GM19351 (cell line): ENCODE measurements at regions not wholly inside any gene's neighbourhood (a gene's known extent, or its start where the extent isn't known, plus 50 kb on each side); places are given as distances from the start of the nearest gene placed in this dataset.

Experiments
- ATAC-seq: cut with Tn5 transposase; IDR thresholded peaks from one replicate; pipeline ENCODE4 v1.9.1; 2021; ENCODE audit warnings: mild to moderate bottlenecking, moderate library complexity; ENCODE audit not compliant: unreplicated experiment

- no peak for ATAC-seq
Measured at GRCh38 chr18:34159691-34160185, 65.0 kb downstream of the NOL4 start.

- no peak for ATAC-seq
Measured at GRCh38 chr18:34158881-34159690, 65.6 kb downstream of the NOL4 start.

GRCh38 chr18:34153711-34154110, 71.0 kb downstream of the NOL4 start:
- peak; percentile 74 for ATAC-seq

- ATAC-seq: no peak
Measured at GRCh38 chr18:34131006-34131405, 93.7 kb downstream of the NOL4 start.

DNA sequence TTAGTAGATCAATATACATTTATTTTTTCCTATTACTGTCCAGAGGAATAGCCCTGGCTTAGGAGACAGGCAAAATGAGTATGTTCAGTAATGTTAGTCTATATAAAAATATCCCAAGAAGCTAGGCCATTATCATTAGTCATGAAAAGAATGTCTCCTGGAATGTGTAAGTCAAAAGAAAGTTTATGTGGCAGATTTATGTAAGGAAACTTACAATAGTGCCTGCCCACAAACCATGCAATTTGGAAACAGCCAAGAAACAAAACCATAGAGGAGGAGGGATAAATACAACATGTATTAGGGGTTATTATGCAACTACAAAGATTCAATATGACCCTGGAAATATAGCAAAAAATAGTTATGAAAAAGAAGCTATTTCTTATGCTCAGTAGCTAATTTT, 96.3 kb downstream of the NOL4 start:
- no peak for ATAC-seq

DNA sequence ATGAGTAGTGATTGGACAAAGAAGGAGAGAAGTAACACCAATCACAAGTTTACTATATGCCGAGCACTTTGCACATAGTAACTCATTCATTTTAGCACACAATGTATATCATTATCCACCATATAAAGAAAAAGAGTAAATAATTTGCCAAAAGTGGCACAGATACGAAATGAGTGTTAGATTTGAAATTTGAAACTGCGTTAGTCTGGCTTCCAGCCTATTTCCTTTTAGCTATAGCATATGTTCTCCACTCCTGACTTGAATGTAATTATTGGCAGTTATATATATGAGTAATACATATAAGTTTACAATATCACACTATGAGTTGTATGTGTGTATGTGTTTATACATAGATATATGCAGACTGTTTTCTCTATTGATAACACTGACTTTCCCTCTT, 98.6 kb downstream of the NOL4 start:
- ATAC-seq: no peak

GRCh38 chr18:34122724-34123334, 101.9 kb downstream of the NOL4 start:
- ATAC-seq: peak; percentile 96

- ATAC-seq: no peak
Measured at GRCh38 chr18:34121200-34121721, 103.5 kb downstream of the NOL4 start.

GRCh38 chr18:34120294-34120693, 104.4 kb downstream of the NOL4 start:
- no peak for ATAC-seq

DNA sequence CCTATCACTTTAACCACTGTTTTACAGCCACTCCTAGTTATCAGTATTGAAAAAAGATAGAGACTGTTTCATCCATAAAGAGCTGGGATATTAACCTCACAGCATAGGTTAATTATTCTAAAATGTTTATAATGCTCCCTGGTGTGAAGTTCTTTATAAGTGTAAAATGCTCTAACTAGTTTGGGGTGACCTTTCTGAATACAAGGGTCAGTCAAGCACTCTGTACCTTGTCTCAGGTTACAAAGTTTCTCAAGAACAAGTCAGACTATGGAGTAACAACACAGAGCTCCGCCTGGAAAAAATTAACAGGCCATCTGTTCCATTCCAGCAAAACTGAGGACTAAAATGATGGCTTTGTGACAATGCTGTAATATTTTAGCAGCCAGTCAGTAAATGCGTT, 107.4 kb downstream of the NOL4 start:
- ATAC-seq: no peak

DNA sequence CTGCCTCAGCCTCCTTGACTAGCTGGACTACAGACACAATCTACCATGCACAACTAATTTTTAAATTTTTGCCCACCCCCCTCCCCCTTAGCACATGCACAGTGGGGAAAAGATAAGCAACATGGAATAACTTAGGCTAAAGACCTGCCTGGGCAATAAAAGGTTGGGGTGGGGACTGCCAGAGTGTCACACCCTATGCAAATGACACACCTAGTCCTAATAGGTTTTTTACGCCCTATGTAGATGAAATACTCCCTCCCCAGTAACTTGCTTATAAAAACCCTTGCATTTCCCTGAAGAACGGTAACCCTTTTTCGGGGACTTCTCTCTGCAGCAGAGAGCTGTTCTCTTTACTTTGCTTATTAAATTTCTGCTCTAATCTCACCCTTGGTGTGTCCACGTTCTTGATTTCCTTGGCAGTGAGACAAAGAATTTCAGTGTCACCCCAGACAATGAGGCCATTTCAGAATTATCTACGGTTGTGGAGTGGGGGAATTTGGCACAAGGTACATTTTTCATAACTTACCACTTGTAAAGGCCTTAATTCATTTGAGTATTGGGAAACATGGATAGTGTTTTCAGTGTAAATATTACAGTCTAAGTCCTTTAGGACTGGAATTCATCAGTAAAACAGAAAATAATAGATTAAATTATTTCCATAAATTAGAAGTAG, 109.2 kb downstream of the NOL4 start:
- no peak for ATAC-seq

DNA sequence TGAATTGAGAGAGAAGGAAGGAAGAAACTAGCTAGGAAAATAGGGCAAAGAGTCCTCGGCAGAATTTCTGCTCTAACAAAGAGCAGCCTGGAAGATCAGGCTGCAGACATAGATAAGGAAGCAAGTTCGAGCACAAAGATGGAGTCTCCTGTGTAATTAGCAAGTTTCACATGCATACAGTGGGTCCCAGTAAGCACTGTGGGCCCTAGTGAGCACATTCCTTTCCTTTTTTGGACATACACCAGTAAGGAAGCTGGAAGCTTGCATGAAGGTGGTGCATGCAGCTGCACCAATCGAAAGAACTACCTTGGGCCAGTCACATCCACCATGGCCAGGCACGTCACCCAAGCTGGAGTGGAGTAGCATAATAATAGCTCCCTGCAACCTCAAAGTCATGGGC, 109.7 kb downstream of the NOL4 start:
- ATAC-seq: no peak

DNA sequence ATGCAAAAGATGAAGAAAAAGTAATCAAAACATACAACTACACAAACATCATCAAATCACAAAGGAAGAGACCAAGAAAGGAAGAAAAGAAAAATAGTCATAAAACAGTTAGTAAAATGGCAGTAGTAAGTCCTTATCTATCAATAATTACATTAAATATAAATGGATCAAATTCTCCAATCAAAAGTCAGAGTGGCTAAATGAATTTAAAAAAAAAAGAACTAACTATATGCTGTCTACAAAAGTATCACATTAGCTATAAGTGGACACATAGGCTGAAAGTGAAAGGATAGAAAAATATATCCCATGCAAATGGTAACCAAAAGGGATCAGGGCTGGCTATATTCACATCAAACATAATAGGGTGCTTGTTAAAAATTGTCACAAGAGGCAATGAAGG, 116.5 kb downstream of the NOL4 start:
- ATAC-seq: no peak

- ATAC-seq: no peak
Measured at GRCh38 chr18:34098109-34098508, 126.6 kb downstream of the NOL4 start.

- ATAC-seq: no peak
Measured at GRCh38 chr18:34097312-34097711, 127.4 kb downstream of the NOL4 start.

DNA sequence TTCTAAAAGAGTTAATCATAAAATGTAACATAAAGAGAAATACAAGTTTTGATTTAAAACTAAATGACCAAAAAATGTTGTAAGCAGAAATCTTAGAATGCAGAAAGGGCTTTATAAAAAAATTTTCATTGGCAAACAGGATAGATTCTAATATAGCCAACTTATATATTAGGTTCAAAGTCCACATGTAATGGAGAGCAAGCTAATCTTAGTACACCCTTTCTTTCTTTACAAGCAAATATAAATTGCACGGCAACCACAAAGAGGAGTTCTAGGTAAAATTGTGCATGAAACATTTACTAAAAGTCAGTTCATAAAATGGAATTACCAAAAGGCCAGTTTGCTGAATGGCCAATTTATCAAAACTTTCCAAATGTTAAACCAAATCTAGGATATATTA, 130.6 kb downstream of the NOL4 start:
- ATAC-seq: no peak

- ATAC-seq: no peak
Measured at GRCh38 chr18:34092796-34093195, 131.9 kb downstream of the NOL4 start.

DNA sequence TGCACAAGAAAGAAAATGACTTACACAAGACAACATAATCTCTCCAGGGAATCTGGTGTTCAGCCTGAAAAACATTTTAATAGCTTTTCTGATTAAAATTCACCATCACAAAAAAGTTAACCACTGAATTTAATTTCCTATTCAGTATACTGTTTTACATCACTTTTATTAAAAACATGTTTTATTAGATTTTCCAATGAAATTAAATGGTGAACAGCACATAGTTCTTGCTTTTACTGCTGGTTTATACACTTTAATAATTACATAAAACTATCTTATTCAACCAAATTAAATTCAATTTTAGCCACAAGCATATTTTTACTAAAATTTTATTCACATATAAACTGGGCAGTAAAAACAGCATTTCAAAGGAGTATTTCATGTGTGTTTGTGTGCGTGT, 138.3 kb downstream of the NOL4 start:
- no peak for ATAC-seq

DNA sequence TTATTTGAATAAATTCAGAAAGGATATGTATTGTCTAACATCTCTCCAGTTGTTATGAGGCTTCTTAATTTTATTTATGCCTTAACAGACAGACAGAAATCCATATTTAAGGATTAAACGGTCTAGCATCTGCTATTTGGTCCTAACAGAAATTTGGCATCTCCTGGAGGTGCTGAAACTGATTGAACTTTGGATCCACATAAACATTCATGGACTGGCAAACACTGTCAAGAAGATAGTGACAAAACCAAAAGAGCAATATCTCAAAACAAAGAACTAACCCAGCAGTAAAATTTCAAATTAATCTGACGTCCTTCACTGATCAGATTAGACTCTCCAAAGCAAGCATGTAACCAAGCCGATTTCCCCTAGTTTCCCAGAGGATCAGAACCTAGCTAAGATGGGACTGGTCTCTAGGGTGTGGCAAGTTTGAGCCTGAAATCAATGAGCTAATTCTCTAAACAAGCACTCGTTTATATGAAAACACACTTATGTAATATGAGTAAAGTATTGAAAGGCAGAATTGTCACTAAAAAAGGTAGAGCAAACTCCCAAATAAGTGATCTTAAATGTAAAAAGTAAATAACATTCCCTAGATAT, 139.5 kb downstream of the NOL4 start:
- no peak for ATAC-seq

DNA sequence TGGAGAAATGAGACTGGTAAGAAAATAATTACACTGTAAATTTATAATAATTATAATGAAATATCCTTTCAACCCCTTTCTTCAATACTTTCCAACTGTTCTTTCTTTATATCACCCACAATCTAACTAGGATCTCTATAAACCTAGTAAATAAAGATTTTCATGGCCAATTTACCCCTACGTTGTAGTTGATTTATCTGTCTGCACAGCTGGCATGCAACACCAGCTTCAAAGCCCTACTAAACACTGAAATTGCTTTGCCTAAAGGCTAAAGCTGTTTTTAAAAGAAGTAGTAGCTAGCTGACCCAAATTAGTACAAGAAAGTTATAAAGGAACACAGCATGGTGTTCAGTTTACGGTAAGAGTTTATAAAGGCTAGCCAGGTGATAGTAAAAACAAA, 140.1 kb downstream of the NOL4 start:
- no peak for ATAC-seq

DNA sequence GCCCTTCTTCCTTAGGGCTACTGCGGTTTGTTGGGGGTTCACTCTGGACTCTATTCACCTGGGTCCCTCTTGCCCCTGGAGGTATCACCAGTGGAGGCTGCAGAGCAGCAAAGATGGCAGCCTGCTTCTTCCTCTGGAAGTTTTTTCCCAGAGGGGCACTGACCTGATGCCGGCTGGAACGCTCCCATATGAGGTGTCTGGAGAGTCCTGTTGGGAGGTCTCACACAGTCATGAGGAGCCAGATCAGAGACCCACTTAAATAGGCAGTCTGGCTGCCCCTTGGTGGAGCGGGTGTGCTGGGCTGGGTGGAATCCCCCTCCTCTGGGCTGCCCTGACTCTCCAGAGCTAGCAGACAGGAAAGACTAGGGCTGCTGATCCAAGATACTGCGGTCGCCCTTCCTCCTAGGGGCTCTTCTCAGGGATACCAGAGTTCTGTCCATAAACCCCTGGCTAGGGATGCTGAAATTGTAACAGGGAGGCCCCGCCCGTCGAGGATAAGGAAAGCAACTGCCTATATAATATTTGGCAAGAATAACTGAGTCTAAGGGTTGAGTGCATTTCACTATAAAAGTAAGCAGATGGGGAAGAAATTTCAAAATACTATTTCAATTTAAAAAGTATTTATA, 140.7 kb downstream of the NOL4 start:
- ATAC-seq: no peak
